Stimulated activated naive CD4-positive, alpha-beta T cell treated with Interleukin-2 at 50 U/mL for 16 hours (primary cell): ENCODE measurements at regions not wholly inside any gene's neighbourhood (a gene's known extent, or its start where the extent isn't known, plus 50 kb on each side); places are given as distances from the start of the nearest gene placed in this dataset.

Source experiments
- DNase-seq: peaks from one replicate; lab custom pipeline; 2025; lab: John Stamatoyannopoulos, UW

DNA sequence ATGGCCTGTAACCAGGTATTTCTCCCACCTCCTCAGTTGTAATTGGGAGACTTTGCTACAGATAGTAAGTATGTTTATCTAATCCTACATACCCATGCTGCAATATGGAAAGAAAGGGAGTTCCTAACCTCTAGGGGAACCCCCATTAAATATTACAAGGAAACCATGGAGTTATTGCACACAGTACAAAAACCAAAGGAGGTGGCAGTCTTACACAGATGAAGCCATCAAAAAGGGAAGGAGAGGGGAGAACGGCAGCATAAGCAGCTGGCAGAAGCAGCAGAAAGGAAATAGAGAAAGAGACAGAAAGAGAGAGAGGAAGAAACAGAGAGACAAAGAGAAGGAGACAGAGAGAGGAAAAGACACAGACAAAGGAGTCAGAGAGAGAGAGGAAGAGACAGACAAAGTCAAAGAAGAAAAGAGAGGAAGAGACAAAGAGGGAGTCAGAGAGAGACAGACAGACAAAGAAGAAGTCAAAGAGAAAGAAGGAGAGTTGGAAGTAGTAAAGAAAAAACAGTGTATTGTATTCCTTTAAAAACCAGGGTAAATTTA, 142.9 kb downstream of the FASLG start:
- no peak for DNase-seq

DNA sequence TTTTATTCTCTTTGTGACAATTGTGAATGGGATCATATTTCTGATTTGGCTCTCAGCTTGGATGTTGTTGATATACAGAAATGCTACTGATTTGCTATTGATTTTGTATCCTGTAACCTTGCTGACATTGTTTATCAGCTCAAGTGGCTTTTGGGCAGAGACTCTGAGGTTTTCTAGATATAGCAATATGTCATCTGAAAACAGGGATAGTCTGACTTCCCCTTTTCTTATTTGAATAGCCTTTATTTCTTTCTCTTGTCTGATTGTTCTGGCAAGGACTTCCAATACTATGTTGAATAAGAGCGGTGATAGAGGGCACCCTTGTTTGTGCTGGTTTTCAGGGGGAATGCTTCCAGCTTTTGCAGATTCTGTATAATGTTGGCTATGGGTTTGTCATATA, 150.8 kb downstream of the FASLG start:
- no peak for DNase-seq

DNA sequence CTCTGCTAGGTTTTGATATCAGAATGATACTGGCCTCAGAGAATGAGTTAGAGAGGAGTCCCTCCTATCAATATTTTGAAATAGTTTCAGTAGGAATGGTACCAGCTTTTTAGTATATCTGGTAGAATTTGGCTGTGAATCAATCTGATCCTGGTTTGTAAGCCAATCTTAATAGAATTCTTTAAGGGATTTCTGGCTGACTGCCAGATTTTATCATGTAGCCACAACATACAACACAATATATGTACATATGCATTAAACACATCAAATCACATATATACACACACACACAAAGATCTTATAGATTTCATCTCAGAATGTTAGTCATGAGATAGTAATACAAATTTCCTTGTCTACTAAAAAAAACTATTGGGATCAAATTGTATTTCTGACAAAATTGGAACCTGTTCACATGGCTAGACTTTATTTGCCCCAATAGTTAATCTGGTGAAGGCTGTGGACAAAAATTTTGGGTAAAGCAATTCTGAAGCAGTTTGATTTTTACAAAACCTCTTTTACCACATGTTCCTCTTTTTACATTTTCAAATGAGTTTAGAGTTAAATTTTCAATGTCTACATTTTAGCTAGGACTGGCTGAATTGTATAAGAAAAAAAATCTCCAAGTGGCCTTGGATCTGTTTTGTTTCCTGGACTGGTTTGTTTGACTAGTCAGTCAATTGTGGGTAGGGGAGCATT, 151.7 kb downstream of the FASLG start:
- DNase-seq = no peak

DNA sequence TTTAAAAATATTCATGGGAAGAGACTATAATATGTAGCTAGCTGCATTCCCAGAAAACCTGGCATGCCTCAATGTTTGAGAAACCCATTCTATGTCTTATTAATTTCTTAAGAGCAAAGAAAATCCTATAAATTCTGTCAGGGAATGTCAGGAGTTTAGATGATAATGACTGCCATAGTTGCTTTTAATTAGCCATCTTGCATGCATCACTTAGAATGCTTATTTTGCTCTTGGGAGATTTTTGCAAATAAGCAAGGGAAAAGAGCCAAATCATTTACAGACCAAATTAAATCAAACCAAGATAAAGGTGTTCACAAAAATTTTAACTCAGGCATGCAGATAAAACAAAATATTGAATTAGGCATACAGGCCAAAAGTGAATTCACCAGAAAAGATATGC, 152.8 kb downstream of the FASLG start:
- DNase-seq = no peak

DNA sequence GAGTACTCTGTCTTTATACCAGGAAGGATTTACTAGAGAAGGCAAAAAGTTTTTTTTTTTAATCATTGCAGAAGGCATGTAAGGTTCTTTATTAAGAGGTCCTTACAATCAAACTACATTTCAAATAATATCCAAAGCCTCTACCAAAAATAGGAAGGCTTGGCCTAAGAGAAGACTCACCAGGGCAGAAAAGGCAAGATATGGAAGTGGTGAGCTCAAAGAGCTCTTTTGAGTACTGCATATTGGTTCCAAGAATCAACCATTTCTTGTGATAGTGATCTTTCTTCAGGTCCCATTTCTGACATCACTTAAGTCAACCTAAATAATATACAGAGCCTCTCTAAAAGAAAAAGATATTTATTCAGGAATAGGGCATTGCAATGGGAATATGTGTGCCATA, 153.2 kb downstream of the FASLG start:
- DNase-seq = no peak

DNA sequence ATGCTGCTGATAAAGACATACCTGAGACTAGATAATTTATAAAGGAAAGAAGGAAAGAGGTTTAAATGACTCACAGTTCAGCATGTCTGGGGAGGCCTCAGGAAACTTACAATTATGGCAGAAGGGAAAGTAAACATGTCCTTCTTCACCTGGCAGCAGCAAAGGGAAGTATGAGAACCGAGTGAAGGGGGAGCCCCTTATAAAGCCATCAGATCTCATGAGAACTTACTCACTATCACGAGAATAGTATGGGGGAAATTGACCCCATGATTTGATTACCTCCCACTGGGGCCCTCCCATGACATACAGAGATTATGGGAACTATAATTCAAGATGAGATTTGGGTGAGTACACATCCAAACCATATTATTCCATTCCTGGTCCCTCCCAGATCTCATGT, 154.4 kb downstream of the FASLG start:
- DNase-seq = no peak

DNA sequence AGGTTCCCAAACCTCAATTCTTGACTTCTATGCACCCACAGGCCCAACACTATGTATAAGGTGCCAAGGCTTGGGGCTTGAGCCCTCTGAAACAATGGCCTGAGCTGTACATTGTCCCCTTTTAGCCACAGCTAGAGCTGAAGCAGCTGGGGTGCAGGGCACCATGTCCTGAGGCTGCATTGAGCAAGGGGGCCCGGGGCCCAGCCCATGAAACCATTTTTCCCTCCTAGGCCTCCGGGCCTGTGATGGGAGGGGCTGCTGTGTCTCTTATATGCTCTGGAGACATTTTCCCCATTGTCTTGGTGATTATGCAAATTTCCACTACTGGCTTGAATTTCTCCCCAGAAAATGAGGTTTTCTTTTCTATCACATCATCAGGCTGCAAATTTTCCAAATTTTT, 155.5 kb downstream of the FASLG start:
- DNase-seq = no peak

DNA sequence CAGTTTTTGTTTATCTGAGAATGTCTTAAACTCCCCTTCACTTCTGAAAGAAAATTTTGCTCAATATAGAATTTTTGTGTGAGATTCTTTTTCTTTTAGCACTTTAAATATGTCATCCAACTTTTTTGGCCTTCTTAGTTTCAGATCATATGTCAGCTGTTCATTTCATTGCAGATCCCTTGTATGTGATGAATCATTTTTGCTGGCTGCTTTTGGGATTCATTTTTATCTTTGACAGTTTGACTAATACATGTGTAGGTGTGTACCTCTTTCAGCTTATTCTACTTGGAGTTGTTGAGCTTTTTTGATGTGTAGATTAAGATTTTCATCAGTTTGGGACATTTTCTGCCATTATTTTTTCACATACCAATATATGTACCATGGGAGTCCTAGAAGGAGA, 156.8 kb downstream of the FASLG start:
- DNase-seq = no peak

DNA sequence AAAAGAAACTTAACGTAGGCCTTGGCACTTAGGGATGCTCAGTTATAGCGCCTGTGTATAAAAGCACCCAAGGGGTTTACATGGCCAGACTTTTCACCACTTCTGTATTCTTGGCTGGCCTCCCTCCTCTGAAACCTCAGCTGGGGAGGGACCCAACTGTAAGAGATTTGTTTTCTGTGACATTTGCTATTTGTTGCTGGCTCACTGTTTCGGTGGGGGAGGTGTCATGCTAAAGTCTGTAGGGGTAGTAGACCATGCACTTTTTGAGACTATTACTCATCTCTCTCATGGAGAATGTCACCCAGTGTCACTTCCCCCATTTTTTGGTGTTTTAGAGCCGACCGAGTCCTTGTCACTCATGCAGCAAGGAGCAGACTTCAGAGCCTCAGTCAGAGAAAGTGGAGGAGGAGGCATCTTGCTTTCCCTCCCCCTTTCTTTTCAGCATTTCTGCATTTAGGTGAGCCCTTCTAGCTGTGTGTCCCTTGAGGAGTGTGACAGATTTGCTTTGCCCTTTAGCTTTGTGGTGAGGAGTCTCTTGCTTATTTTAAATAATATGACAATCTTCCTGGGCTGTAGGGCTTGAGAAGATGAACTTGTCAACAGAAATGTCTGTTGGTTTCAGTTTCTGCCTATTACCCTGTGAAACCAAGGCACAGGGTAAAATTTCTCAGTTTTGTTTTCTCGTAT, 160.1 kb downstream of the FASLG start:
- DNase-seq = peak; percentile 53

DNA sequence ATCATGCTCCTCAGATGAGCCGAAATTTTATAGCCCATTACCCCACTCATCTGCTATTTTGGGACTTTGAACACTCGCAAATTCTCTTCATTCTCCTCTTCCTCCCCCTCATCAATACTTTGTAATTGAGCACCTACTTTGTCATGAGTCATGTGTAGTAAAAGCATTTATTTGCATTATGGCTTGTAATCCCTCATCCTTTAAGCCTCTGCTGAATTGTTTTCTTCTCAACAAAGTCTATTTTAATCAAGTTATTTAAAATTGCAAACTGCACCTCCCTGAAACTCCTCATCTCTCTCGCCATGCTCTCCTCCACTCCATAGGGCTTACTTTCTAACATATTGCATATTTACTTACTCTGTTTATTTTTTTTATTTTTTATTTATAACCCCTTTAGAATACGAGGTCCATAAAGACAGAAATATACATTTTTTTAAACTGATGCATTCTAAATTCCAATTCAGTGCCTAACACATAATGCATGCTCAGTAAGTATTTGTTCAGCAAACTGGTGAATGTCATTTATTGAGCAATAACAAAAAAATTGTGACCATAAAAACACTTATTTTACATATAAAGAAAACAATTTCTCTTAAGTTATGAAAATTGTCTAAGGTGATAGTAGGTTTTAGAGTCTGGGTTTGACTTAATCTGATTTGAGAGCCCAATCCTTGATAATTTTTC, 161.7 kb downstream of the FASLG start:
- DNase-seq = no peak

DNA sequence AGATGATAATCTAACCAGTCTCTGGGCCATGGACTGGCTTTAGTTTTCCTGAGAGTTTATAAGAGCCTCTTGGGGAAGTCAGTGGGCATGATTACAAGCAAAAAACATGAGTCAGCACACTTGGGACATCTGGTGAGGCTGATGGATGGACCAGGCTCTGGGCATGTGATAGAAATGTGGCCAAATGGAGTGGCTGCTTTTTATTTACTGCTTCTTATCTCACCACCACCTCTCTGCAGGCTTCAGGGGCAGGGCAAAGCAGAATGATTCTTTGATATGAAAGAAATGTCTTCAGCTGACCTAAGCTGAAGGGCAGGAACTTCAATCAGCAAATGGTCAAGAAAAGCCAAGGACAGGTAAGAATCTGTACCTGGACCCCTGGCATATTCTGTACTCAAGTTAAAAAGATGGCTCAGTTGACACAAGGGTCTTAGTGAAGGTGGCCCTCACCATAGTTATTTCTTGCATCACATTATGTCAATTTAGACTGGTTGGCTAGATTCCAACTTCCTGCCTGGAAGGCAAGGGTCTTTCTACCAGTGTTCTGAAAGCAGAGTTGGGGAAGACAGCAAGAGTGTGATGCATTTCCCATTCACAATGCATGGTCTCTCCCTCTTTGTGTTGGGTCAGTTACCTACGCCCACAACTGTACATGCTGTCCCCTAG, 162.8 kb downstream of the FASLG start:
- DNase-seq = no peak

DNA sequence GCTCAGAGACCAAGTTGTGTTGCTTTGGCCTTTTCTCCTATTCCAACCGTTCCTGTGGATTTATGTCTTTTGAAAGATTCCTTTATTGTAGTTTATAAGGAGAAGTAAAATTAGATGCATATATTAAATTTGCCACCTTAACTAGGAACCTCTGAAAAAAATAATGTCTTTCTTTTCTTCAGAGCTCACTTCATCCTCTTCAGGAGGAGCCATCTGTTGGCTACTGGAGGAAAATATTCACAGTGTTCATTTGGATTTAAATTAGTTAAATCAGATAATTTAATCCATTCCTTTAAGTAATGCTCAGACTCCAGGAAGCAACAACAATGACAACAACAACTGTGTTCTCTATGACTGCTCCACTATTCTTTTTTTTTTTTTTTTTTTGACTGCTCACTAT, 164.0 kb downstream of the FASLG start:
- no peak for DNase-seq

DNA sequence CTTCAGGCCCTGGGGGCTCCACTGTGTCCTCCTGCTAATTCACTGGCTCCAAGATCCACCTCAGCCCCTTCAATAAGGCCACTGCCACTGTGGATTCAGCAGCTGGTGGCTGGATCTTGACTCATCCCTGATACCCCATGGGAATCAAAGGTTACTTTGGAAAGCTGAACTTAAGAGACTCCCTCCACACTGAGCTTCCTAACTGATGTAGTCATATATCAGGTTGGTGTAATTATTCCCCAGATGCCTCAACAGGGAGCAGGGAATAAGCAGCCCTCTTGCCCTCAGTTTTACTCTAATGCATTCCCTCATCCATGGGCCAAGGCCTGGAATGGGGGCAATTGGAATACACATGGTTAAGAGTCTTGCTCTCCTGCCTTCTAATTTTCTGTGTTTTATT, 164.6 kb downstream of the FASLG start:
- DNase-seq = no peak

DNA sequence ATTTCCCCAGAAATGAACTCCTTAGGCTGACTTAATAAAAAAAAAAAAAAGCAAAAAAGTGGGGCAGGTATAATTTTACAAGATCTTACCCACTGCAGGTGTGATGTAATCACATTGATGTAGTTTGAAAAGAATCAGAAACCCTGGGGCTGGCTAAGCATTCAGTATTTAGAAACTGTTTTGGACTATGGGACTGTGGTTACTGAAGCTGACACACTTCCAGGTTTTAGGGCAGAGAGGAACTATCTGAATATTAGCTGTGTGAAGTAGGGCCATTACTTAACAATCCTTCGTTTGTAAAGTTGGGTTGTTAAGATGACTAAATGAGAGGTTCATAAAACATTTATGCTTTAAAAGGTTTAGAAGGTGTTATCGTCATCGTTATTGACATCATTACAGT, 165.3 kb downstream of the FASLG start:
- DNase-seq = no peak

DNA sequence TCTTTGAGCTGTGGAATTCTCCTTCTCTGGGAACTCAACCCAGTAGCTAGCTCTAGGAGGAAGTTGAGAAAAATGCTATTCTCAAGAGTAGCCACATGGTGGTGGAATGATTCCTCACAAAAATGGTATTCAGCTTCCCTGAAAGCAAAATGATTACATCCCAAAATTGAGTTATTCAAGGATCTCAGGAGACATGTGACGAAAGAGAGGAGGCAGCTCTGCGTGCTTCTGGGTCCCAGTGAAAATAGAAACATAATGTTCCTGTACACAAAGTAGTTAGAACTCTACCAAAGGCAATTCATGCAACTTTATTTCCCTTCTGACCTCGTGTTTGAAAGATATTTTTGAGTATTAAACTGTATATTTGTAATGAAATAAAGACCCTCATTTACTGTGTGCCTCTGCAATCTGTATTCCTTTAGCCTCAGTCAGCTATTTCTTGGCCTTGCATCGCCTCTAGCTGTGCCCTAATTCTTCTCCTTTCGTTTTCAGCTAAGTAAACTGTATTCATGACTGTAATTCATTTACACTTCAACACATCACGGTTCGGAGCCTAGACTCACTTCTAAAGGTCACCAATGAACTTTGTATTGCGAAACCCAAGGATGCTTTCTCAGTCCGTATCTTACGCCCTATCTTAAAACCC, 167.3 kb downstream of the FASLG start:
- no peak for DNase-seq

DNA sequence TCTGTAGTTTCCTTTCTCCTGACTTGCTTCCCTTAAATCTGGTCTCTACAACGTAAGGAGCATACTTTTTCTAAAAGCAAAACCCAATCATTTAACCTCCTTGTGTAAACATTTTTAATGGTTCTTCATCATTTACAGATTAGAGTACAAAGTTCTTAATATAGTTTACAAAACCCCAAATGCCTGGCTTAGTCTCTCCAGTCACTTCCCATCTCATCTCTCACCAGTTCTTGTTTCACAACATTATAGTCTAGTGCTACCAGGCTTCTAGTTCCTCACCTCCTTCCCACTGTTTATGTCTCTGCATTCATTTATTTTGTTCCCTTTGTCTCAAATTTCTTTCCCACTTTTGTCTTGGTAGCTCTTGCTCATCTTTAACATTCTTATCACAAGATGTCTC, 168.4 kb downstream of the FASLG start:
- no peak for DNase-seq

DNA sequence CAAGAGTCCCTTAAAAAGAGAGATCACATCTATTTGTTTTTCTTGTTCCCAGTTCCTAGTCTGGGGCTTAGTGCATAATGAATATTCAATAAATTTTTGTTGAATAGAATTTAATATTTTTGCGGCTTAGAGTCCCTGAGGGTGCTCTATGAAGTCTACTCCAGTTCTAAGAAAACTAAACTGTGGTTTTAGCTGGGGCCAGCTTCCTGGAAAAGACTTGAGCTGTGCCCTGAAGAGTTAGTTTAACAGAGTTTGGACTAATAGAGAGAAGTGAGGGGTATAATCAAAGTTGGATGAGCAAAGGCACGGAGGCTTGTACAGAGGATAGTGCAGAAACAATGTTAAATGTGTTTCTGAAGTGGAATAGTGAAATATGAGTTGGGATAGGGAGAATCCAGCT, 168.9 kb downstream of the FASLG start:
- DNase-seq = no peak

DNA sequence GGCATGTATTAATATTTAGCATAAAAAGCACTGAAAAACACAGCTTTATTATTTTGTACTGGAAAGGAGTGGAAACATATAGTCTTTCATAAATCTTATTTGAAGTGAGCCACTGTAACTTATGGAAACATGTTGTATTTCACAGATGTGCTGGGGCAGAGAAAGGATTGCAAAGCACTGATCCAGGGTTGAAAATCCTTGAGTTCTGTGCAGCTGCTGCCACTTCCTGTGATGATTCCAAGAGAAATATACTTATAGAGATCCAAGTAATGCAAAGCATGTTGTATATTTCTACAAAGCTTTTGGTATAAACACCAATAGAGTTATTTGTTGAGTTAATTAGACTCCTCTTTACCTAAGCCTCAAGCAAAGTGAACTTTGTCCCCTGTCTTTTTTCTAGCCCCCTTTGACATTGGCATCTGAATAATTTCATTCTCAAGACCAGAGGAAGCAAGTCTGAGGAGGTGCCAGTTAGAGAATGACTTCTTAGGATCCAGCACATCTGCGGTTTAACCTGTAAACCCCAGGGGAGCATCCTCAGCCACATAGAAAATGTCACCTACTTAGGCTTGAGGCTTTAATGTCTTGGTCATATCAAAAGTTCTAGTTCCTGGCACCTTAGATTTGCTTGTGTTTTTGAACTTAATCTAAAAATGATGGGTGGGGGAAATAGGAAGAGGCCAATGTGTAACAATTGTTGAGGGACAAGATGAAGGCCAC, 173.3 kb downstream of the FASLG start:
- DNase-seq = no peak

DNA sequence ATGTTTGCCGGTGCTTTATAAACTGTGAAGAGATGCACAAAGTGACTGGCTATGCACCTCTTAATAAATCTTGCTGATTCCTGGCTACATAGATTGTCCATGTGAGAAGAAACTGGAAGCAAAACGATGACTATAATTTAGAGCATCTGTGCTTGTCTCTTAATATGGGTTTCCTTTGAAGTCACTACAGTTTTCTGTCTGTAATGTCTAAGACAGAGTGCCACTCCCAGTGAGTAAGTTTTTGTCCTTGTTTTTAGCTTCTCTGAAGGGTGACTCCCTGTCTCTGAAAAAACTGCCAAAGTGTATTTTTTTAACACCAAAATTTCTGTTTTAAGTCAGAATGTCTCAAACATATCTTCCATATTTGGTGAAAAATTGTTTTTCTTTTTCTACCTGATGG, 175.1 kb downstream of the FASLG start:
- DNase-seq = no peak

DNA sequence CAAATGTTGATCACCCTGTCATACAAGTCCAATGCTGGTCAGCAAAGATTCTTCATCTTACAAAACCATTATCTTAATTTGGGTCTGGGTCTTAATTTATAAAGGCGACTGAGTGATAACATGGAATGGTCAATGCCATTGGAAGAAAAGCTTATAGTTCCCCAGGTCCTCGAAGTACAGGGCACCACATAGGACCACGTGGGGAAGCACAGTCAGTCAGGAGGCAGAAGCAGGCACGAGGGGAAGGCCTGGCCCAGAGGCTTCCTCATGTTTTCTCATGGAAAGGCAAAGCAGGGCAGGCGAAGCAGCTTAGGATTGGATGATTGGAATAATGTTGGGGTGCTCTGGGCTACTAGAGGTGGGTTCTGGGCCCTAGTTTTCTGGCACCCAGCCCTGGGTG, 175.7 kb downstream of the FASLG start:
- DNase-seq = no peak

DNA sequence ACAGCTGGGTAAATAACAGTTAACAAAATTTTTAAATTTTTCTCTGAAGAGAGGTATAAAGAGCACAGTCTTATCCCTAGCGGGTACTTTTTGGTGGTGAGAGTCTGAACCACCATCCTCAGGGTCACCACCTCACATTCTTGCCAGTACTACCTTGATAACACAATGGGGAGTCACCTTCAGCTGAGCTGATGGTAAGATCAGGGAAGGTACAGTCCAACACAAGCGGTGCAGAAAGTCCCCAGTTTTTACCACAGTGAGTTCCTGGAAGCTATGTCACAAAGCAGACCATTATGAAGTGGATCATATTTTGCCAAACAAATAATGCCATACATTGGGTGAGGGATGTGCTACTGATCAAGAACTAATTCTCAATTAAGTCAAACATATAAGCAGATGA, 176.9 kb downstream of the FASLG start:
- no peak for DNase-seq
